Loucy (cell line): ENCODE measurements at regions not wholly inside any gene's neighbourhood (a gene's known extent, or its start where the extent isn't known, plus 50 kb on each side); places are given as distances from the start of the nearest gene placed in this dataset.

Experiments used
- CTCF ChIP-seq: fragments of 200-600 bp; sonication (generic); conservative IDR thresholded peaks from 2 replicates; pipeline ENCODE4 v1.5.1; 2014; ENCODE audit warnings: mild to moderate bottlenecking, antibody characterized with exemption, low read length
- EZH2phosphoT487 ChIP-seq: fragments of 200-600 bp; IDR thresholded peaks from 2 replicates; pipeline ENCODE4 v1.6.1; 2018; ENCODE audit warnings: antibody characterized with exemption, mild to moderate bottlenecking, moderate library complexity, borderline replicate concordance

DNA sequence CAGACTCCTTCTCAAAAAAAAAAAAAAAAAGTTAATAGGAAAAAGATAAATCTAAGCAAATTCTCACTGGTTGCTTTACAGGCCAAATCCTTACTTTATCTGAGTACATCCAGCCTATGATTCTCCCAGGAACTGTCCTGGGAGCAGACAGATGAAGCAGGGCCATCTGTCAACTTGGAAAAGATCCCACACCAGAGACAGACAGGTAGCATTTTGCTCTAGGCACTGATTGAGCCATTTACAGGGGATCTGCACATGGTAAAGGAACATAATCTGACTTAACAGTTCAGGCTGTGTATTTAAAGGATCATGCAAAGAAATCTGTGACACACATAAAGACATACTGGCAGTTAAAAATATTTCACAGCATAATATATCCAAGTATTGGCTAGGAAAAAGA lies 1006.5 kb downstream of the TBL1XR1 start:
- TF ChIP-seq CTCF (no peak), EZH2phosphoT487 (no peak)
